ENCODE measurements at regions not wholly inside any gene's neighbourhood (a gene's known extent, or its start where the extent isn't known, plus 50 kb on each side); places are given as distances from the start of the nearest gene placed in this dataset.

DNA sequence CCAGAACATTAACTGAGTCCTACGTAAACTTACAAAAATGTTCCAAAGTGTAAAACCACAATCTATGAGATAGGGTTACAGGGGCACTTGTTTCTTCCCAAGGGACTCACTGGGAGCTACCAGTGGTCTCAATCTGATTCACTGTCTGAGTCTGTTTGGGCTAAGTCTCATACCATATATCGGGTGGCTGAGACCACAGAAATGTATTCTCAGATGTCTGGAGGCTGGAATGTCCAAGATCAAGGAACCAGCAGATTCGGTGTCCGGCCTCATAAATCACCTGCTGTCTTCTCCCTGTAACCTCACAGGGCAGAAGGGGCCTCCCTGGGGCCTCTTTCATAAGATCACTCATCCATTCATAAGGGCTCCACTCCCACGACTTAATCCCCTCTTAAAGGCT, 616.3 kb upstream of the TMEM132C start:
- TF ChIP-seq POLR2AphosphoS5 (IDR thresholded peaks at IDR 0.05), result no peak
- TF ChIP-seq, protein P1, sequence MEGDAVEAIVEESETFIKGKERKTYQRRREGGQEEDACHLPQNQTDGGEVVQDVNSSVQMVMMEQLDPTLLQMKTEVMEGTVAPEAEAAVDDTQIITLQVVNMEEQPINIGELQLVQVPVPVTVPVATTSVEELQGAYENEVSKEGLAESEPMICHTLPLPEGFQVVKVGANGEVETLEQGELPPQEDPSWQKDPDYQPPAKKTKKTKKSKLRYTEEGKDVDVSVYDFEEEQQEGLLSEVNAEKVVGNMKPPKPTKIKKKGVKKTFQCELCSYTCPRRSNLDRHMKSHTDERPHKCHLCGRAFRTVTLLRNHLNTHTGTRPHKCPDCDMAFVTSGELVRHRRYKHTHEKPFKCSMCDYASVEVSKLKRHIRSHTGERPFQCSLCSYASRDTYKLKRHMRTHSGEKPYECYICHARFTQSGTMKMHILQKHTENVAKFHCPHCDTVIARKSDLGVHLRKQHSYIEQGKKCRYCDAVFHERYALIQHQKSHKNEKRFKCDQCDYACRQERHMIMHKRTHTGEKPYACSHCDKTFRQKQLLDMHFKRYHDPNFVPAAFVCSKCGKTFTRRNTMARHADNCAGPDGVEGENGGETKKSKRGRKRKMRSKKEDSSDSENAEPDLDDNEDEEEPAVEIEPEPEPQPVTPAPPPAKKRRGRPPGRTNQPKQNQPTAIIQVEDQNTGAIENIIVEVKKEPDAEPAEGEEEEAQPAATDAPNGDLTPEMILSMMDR (IDR thresholded peaks at IDR 0.05), result no peak
- no peak for TF ChIP-seq POLR2A (IDR thresholded peaks at IDR 0.05)

Measured in stomach (tissue), 4 donors.